ENCODE measurements at regions not wholly inside any gene's neighbourhood (a gene's known extent, or its start where the extent isn't known, plus 50 kb on each side); places are given as distances from the start of the nearest gene placed in this dataset.

DNA sequence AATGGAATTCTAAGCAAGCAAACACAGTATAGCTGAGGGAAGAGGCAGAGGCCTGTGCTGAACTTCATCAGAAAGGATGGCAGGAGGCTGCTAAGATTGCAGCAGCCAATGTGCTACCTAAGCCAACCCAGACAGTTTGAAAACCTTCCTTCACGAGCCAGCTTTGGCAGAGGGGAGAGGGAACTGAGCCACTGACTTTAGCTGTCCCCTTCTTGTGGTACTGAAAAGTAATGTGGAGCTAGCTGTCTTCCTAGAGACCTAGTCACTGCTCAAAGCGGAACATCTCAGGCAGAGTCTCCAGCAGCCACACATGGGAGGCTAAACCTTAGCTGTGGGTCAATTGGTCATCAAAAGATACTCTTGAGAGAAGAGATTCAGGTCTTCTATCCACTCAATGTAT, 419.0 kb downstream of the FBXO15 start:
- H3K36me3 ChIP-seq (ENCODE audit: control insufficient read depth, insufficient read depth, low read length): no peaks in the 10 kb centered on the region
- H3K4me3 ChIP-seq (ENCODE audit: low read depth, low read length): no peak overlapping the region
- H3K27me3 Mint-ChIP-seq: no peaks in the 10 kb centered on the region
- H3K4me3 Mint-ChIP-seq: no peak overlapping the region
- H3K27ac ChIP-seq (ENCODE audit: insufficient read depth, low read length, poor library complexity, severe bottlenecking): no peak overlapping the region
- H3K27ac Mint-ChIP-seq: no peak overlapping the region
- H3K9me3 Mint-ChIP-seq: peaks cover 0 to 13% (median 4%) of the 10 kb centered on the region in 7 donors
- no peaks in the 10 kb centered on the region for H3K4me1 ChIP-seq (ENCODE audit: control insufficient read depth, insufficient read depth, low read length, poor library complexity, severe bottlenecking)
- no peak for ATAC-seq (ENCODE audit: low read depth in 2 of 2)
- no peaks in the 10 kb centered on the region for H3K9me3 ChIP-seq (ENCODE audit: control insufficient read depth in 2 of 2, low read length in 2 of 2)
- no peaks in the 10 kb centered on the region for H3K27me3 ChIP-seq (ENCODE audit: control insufficient read depth, insufficient read depth, low read length)
- DNase-seq: no peak
- H3K4me1 Mint-ChIP-seq: no peaks in the 10 kb centered on the region
- H3K36me3 Mint-ChIP-seq: no peaks in the 10 kb centered on the region

DNA sequence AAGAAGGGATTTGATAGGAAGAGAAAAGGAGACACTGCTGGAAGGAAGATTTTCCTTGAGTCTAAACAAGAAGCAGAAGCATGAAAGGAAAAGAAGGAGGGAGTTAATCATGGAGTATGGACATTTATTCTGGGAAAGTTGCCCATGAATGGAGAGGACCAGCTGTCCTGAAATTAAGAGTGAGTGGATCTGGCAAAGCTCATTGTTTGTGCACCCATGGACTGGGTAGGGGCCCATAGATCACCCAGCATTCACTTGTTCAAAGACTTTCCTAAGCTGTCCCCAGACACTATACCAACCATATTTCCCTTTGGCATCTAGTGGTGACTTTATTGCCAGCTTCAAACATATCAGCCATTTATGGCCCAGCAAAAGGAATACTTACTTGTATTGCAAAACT, 422.7 kb downstream of the FBXO15 start:
- no peaks in the 10 kb centered on the region for H3K4me1 Mint-ChIP-seq

DNA sequence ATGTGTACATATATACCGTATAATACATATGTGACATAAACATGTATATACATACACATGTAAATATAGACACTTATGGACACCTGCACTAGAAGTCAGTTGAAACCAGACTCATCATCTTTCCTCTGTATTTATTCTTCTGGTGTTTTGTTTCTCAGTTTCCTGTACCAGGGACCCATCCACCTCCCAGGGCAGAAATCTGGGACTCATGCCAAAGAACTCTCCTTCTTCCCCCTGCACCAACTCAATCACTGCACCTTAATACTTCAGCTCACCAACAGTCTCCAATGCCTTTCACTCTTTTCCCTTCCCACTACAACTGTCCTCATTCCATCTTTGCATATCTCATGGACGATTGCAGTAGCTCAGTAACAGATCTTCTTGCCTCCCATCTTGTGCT, 428.0 kb downstream of the FBXO15 start:
- no peaks in the 10 kb centered on the region for H3K27me3 Mint-ChIP-seq
- Histone ChIP-seq H3K36me3 (ENCODE audit: control insufficient read depth, insufficient read depth, low read length) (no peaks in the 10 kb centered on the region), H3K27ac (ENCODE audit: insufficient read depth, low read length, poor library complexity, severe bottlenecking) (no peak overlapping the region), H3K4me1 (ENCODE audit: control insufficient read depth, insufficient read depth, low read length, poor library complexity, severe bottlenecking) (no peaks in the 10 kb centered on the region), H3K27me3 (ENCODE audit: control insufficient read depth, insufficient read depth, low read length) (no peaks in the 10 kb centered on the region), H3K4me3 (ENCODE audit: low read depth, low read length) (no peak overlapping the region), H3K9me3 (ENCODE audit: control insufficient read depth in 2 of 2, low read length in 2 of 2) (no peaks in the 10 kb centered on the region)
- no peak overlapping the region for H3K27ac Mint-ChIP-seq
- H3K4me3 Mint-ChIP-seq: no peak overlapping the region
- H3K9me3 Mint-ChIP-seq: peaks cover 1 to 11% (median 4%) of the 10 kb centered on the region in 7 donors
- H3K36me3 Mint-ChIP-seq: peaks cover 5% of the 10 kb centered on the region
- DNase-seq (no peak), ATAC-seq (ENCODE audit: low read depth in 2 of 2) (no peak)
- H3K4me1 Mint-ChIP-seq: no peaks in the 10 kb centered on the region

More for the DNA sequence above, 422.7 kb downstream of the FBXO15 start:
- Histone ChIP-seq H3K27me3 (ENCODE audit: control insufficient read depth, insufficient read depth, low read length) (no peaks in the 10 kb centered on the region), H3K4me3 (ENCODE audit: low read depth, low read length) (no peak overlapping the region), H3K9me3 (ENCODE audit: control insufficient read depth in 2 of 2, low read length in 2 of 2) (no peaks in the 10 kb centered on the region), H3K4me1 (ENCODE audit: control insufficient read depth, insufficient read depth, low read length, poor library complexity, severe bottlenecking) (no peaks in the 10 kb centered on the region), H3K27ac (ENCODE audit: insufficient read depth, low read length, poor library complexity, severe bottlenecking) (no peak overlapping the region), H3K36me3 (ENCODE audit: control insufficient read depth, insufficient read depth, low read length) (no peaks in the 10 kb centered on the region)
- Mint-ChIP-seq H3K36me3 (no peaks in the 10 kb centered on the region), H3K27me3 (no peaks in the 10 kb centered on the region), H3K4me3 (no peak overlapping the region), H3K9me3 (peaks cover under 1 to 5% (median 2%) of the 10 kb centered on the region in 7 donors), H3K27ac (no peak overlapping the region)
- no peak for ATAC-seq (ENCODE audit: low read depth in 2 of 2)
- no peak for DNase-seq

DNA sequence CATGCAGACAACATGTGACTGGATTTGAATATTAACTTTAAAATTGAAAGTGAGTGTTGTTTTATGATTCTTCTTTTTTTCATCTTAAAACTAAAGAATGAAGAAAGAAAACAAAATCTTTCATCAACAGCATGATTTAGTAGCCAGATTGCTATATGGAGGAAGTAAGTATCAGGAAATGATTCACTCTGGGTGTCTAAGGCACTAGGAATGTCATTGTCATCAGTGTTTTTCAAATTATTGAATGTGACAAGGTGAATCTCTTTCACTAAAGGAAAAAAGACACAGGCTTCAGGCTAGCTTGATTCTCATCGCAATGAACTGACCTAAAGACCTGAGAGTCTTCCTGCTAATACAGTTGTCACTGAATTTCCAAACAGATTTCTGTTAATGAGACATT, 430.1 kb downstream of the FBXO15 start:
- no peaks in the 10 kb centered on the region for H3K4me1 Mint-ChIP-seq

DNA sequence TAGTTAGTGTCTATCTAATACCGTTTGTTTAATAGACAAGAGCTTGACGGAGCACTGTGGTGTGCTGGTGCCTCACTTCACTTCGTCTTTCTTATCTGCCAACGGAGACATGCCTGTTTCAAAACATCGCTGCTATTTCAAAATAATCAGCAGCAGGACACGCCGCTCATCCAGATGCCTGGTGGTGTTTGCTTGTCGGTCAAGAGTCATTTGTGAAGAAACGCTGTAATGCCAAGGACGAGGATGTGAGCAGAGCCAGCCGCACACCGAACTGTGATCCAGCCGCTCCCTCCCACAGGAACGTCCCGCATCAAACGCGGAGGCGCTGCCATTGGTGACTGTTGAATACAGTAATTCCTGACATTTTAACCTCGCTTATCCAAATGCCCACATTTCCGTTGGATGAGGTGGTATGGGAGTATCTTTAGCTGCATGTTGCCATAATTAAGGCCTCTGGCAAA, 432.4 kb downstream of the FBXO15 start:
- Histone ChIP-seq H3K27ac (ENCODE audit: insufficient read depth, low read length, poor library complexity, severe bottlenecking) (no peak overlapping the region), H3K27me3 (ENCODE audit: control insufficient read depth, insufficient read depth, low read length) (no peaks in the 10 kb centered on the region), H3K4me3 (ENCODE audit: low read depth, low read length) (no peak overlapping the region), H3K36me3 (ENCODE audit: control insufficient read depth, insufficient read depth, low read length) (no peaks in the 10 kb centered on the region), H3K9me3 (ENCODE audit: control insufficient read depth in 2 of 2, low read length in 2 of 2) (no peaks in the 10 kb centered on the region), H3K4me1 (ENCODE audit: control insufficient read depth, insufficient read depth, low read length, poor library complexity, severe bottlenecking) (no peaks in the 10 kb centered on the region)
- no peaks in the 10 kb centered on the region for H3K4me1 Mint-ChIP-seq
- DNase-seq (no peak), ATAC-seq (ENCODE audit: low read depth in 2 of 2) (no peak)
- peaks cover 5% of the 10 kb centered on the region for H3K36me3 Mint-ChIP-seq
- H3K4me3 Mint-ChIP-seq: no peak overlapping the region
- peaks cover 1 to 11% (median 3%) of the 10 kb centered on the region in 7 donors for H3K9me3 Mint-ChIP-seq
- no peak overlapping the region for H3K27ac Mint-ChIP-seq
- H3K27me3 Mint-ChIP-seq: no peaks in the 10 kb centered on the region

More for the DNA sequence above, 430.1 kb downstream of the FBXO15 start:
- ATAC-seq (ENCODE audit: low read depth in 2 of 2) (no peak), DNase-seq (no peak)
- Histone ChIP-seq H3K36me3 (ENCODE audit: control insufficient read depth, insufficient read depth, low read length) (no peaks in the 10 kb centered on the region), H3K27me3 (ENCODE audit: control insufficient read depth, insufficient read depth, low read length) (no peaks in the 10 kb centered on the region), H3K27ac (ENCODE audit: insufficient read depth, low read length, poor library complexity, severe bottlenecking) (no peak overlapping the region), H3K9me3 (ENCODE audit: control insufficient read depth in 2 of 2, low read length in 2 of 2) (no peaks in the 10 kb centered on the region), H3K4me3 (ENCODE audit: low read depth, low read length) (no peak overlapping the region), H3K4me1 (ENCODE audit: control insufficient read depth, insufficient read depth, low read length, poor library complexity, severe bottlenecking) (no peaks in the 10 kb centered on the region)
- H3K36me3 Mint-ChIP-seq: peaks cover 5% of the 10 kb centered on the region
- H3K27me3 Mint-ChIP-seq: no peaks in the 10 kb centered on the region
- H3K27ac Mint-ChIP-seq: no peak overlapping the region
- H3K9me3 Mint-ChIP-seq: peaks cover 1 to 11% (median 4%) of the 10 kb centered on the region in 7 donors
- no peak overlapping the region for H3K4me3 Mint-ChIP-seq

DNA sequence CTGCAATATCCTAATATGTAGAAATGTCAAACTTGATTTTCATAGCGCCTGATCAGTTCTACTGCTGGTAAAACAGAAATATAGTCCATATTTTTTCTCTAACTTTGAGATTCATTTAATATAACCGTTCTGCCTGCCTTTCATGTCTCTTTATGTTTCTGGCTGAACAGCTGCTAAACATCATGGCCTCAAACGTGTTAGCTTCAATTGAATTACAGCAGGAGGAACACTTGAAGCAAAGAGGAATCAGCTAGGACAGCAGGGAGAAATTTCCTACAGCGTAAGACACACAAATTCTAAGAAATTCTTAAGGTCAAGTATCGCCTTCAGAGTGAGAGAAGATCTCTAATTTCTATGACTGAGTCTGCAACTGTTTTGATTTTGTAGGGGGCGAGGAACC, 433.2 kb downstream of the FBXO15 start:
- H3K36me3 Mint-ChIP-seq: peaks cover 5% of the 10 kb centered on the region
- no peak overlapping the region for H3K4me3 ChIP-seq (ENCODE audit: low read depth, low read length)
- no peaks in the 10 kb centered on the region for H3K9me3 ChIP-seq (ENCODE audit: control insufficient read depth in 2 of 2, low read length in 2 of 2)
- no peak overlapping the region for H3K27ac ChIP-seq (ENCODE audit: insufficient read depth, low read length, poor library complexity, severe bottlenecking)
- no peaks in the 10 kb centered on the region for H3K36me3 ChIP-seq (ENCODE audit: control insufficient read depth, insufficient read depth, low read length)
- no peak for ATAC-seq (ENCODE audit: low read depth in 2 of 2)
- H3K9me3 Mint-ChIP-seq: peaks cover 1 to 8% (median 3%) of the 10 kb centered on the region in 7 donors
- DNase-seq: no peak
- H3K4me3 Mint-ChIP-seq: no peak overlapping the region
- H3K4me1 ChIP-seq (ENCODE audit: control insufficient read depth, insufficient read depth, low read length, poor library complexity, severe bottlenecking): no peaks in the 10 kb centered on the region
- H3K27ac Mint-ChIP-seq: no peak overlapping the region
- no peaks in the 10 kb centered on the region for H3K27me3 Mint-ChIP-seq
- no peaks in the 10 kb centered on the region for H3K27me3 ChIP-seq (ENCODE audit: control insufficient read depth, insufficient read depth, low read length)
- H3K4me1 Mint-ChIP-seq: no peaks in the 10 kb centered on the region

DNA sequence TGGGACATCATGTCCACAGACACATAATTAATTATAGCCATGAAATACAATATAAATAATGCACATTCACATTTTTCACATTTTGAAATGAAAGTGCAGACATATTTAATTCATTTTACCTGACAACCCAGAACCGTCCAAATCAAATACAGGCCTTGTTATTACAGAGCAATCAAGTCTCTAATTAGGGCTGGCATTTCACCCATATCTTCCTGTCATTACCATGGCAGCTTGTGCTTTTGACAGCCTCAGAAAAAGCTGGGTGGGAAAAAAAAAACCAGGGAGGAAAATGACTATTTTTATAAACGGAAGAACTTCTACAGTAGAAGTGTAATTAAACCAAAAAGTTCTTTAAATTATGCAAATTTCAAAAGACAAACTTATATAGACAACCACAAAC, 436.4 kb downstream of the FBXO15 start:
- no peaks in the 10 kb centered on the region for H3K27me3 ChIP-seq (ENCODE audit: control insufficient read depth, insufficient read depth, low read length)
- Mint-ChIP-seq H3K4me3 (no peak overlapping the region), H3K4me1 (no peaks in the 10 kb centered on the region), H3K27ac (no peak overlapping the region), H3K36me3 (no peaks in the 10 kb centered on the region), H3K9me3 (peaks cover 2 to 6% (median 3%) of the 10 kb centered on the region in 7 donors), H3K27me3 (no peaks in the 10 kb centered on the region)
- ATAC-seq (ENCODE audit: low read depth in 2 of 2) (no peak), DNase-seq (no peak)
- H3K4me1 ChIP-seq (ENCODE audit: control insufficient read depth, insufficient read depth, low read length, poor library complexity, severe bottlenecking): no peaks in the 10 kb centered on the region
- H3K4me3 ChIP-seq (ENCODE audit: low read depth, low read length): no peak overlapping the region
- H3K27ac ChIP-seq (ENCODE audit: insufficient read depth, low read length, poor library complexity, severe bottlenecking): no peak overlapping the region
- H3K36me3 ChIP-seq (ENCODE audit: control insufficient read depth, insufficient read depth, low read length): no peaks in the 10 kb centered on the region
- H3K9me3 ChIP-seq (ENCODE audit: control insufficient read depth in 2 of 2, low read length in 2 of 2): no peaks in the 10 kb centered on the region

DNA sequence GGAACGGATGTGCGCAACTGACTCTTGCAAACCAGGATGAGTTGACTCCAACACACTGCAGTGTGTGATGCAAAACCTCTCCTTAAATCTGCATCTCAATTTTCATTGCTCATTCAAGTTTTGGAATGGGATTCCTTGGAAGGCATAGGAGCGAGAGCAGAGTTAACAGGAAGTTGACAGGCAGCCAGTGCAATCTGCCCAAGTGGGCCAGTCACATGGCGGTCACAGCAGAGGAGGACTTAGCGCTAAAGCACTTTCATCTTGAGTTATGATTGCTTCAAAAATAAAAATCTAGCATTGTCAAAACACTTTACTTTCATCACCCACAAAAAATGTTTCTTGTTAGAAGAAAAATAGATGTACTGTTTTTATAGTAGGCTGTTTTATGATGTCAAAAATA, 439.0 kb downstream of the FBXO15 start:
- Histone ChIP-seq H3K27me3 (ENCODE audit: control insufficient read depth, insufficient read depth, low read length) (no peaks in the 10 kb centered on the region), H3K36me3 (ENCODE audit: control insufficient read depth, insufficient read depth, low read length) (no peaks in the 10 kb centered on the region), H3K9me3 (ENCODE audit: control insufficient read depth in 2 of 2, low read length in 2 of 2) (no peaks in the 10 kb centered on the region), H3K27ac (ENCODE audit: insufficient read depth, low read length, poor library complexity, severe bottlenecking) (no peak overlapping the region), H3K4me3 (ENCODE audit: low read depth, low read length) (no peak overlapping the region), H3K4me1 (ENCODE audit: control insufficient read depth, insufficient read depth, low read length, poor library complexity, severe bottlenecking) (no peaks in the 10 kb centered on the region)
- Mint-ChIP-seq H3K36me3 (no peaks in the 10 kb centered on the region), H3K27me3 (no peaks in the 10 kb centered on the region), H3K4me3 (no peak overlapping the region), H3K4me1 (no peaks in the 10 kb centered on the region), H3K9me3 (peaks cover 0 to 9% (median 4%) of the 10 kb centered on the region in 7 donors), H3K27ac (no peak overlapping the region)
- DNase-seq: no peak
- ATAC-seq (ENCODE audit: low read depth in 2 of 2): no peak
